GM12872 (cell line): ENCODE measurements at regions not wholly inside any gene's neighbourhood (a gene's known extent, or its start where the extent isn't known, plus 50 kb on each side); places are given as distances from the start of the nearest gene placed in this dataset.

Experiments used
- TF ChIP-seq, protein P1 (sequence below): IDR thresholded peaks from 3 replicates; pipeline ENCODE4 v1.5.1; 2011; ENCODE audit warnings: low read depth, mild to moderate bottlenecking, low read length, moderate library complexity; ENCODE audit not compliant: insufficient read depth

DNA sequence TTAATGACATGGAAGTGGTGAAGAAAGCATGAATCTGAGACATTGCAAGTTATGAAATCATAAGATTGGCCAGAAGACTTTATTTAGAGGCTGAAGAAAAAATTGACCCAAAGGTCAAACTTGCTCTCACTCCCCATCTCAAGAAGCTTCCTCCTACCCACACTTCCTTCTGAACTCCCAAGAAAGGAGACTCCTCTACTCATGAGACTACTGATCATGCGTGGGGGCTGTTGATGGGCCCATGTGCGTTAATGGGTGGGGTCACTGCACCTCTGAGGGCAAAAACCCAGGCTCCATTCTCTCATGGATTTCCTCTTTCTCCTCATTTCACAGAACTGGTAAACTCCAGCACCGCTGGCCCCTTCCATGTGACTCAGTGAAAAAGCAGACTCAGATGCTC is 470.6 kb upstream of the ARID1B start:
- TF ChIP-seq, protein P1, sequence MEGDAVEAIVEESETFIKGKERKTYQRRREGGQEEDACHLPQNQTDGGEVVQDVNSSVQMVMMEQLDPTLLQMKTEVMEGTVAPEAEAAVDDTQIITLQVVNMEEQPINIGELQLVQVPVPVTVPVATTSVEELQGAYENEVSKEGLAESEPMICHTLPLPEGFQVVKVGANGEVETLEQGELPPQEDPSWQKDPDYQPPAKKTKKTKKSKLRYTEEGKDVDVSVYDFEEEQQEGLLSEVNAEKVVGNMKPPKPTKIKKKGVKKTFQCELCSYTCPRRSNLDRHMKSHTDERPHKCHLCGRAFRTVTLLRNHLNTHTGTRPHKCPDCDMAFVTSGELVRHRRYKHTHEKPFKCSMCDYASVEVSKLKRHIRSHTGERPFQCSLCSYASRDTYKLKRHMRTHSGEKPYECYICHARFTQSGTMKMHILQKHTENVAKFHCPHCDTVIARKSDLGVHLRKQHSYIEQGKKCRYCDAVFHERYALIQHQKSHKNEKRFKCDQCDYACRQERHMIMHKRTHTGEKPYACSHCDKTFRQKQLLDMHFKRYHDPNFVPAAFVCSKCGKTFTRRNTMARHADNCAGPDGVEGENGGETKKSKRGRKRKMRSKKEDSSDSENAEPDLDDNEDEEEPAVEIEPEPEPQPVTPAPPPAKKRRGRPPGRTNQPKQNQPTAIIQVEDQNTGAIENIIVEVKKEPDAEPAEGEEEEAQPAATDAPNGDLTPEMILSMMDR, result no peak

DNA sequence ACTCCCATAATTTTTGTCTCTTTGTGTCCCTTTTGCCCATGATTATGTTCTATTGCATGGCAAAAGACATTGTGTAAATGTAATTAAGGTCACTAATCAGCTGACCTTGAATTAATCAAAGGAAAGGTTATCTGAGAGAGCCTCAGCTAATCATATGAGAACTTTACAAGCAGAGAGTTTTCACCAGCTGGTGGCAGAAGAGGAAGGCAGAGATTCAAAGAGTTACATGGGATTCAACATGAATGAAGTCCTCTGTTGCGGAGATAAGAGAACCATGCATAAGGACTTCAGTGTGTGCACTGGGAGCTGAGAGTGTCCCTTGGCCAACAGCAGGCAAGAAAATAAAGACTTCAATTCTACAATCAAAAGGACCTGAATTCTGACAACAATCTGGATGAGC is 494.1 kb upstream of the ARID1B start:
- TF ChIP-seq, protein P1, result no peak

DNA sequence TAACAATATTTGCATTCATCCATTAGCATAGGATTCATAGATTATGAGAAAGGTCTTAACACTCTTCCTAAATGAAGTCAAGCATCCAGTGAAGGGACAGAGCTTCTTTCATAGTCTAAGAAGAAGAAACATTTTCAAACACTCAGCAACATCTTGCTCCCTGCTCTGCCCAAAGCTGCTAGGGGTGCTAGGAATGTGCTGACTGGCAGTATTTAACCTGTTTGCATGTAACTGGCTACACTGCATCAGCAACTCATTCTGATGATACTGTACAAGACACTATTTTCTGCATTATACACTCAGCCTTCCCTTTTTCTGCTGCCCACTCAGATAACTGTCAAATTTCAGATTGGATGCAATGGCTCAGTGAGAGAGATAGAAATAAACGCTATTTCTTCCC is 495.1 kb upstream of the ARID1B start:
- TF ChIP-seq, protein P1, result no peak

DNA sequence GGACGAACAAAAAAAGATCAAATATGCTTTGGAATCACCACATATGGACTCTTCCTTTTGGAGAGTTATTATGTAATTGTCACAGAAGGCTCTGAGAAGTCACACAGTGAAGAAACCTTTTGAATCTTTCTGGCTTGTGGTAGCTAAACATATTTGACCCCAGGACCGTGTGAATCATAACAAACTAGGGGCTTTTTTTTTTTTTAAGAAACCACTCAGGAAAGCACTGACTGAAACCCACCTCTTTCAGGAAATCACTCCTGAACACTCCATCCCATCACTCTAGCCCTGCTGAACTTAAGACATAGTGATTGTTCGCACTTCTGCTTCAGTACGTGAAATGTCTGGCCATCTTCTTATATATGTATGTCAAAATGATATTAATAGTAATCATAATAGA is 495.9 kb upstream of the ARID1B start:
- TF ChIP-seq, protein P1, result no peak

DNA sequence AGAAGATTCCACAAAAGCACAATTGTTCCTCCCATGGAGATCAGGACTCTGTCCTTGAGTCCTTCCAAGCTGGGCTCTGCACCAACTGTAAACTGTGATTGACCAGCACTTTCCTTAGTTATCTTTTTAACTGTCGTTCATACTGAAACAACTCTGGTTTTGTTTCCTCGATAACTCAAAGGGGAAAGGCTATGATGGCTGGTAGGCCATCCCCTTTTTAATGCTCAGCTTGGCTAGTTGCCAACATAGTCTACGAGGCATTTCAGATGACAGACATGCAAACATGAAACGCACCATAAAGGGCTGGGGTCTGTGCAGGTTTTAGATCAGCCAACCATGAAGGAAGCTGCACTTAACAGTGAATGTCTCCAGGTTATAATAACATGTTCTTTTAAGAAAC is 497.1 kb upstream of the ARID1B start:
- TF ChIP-seq, protein P1, result no peak

DNA sequence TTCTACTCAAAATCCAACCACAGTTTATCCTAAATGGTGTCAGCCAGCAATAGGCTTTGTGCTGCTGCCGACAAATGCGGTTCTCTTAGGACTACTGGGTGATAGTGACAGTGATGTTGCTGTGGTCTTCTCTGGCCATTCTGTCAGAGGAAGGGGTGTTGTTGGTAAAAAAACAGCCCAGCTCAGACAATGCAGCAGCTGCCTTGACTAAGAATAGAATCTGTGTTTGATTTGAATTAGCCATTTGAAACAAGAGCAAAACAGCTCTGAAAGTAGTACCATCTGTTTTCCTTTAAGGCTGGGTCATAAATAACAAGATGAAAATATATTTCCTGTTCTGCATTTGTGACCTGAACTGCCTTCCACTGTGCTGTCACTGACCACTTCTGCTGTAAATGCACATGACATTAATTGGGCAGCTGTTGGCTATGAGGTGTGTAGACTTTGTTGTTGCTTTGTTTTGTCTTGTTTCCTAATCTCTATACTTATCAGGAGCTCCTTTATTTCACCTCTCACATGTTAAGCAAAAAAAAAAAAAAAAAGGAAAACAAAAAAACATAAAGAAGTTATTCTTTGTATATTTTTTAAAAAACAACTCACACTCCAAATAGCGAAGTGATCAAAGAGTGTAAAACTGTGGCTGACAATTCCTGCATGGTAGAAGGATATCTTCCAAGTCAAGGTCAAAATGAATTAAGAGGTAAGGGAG is 497.8 kb upstream of the ARID1B start:
- TF ChIP-seq, protein P1, result no peak

DNA sequence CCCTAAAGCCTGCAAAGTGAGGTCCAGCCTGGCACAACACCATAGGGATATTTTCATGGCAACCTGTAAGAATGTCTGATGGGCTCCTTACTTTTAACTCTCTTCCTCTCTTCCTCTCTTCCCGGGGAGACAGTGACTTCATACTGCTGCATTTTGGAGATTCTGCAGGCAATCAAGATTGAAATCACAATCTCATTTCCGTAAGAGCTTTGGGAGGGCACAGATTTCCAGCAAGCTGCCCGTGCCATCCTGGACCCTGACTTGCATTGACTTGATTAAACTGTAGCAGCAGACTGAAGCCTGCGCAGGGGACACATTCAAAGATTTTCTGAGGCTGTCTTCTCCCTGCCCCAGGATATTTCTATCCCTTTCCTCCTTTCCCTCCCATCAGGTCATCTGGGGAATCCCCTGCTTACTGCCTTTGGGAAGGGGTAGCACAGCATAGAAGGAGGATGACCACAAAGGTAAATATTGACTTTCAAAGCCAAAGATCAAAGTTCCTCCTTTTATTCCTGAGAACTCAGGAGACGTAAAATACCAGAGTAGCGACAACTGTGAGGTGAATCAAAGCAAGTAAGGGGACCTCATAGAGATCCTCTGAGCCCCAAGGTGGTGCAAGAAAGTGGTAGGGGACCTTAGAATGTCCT is 504.0 kb upstream of the ARID1B start:
- TF ChIP-seq, protein P1, result no peak
